ENCODE measurements at regions not wholly inside any gene's neighbourhood (a gene's known extent, or its start where the extent isn't known, plus 50 kb on each side); places are given as distances from the start of the nearest gene placed in this dataset.

DNA sequence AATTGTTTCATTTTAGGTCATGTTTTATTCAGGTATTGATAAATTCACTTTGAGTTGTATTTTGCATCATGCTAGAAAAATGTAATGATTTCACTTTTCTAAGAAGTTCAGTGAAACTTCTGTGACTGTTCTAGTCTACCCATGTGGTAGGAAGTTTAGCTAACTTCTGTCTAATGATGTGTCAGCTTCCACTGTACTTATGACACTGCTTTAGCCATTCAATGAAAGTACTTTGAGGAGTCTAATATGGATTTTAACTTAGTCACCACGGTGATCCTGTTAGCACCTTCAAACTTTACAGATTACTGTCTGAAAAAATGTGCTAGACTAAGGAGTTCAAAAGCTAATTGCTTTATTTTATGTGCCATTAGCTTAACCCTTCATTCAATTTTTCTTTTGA is 1510.5 kb upstream of the CDH9 start:
- no peak for TF ChIP-seq NFIC (IDR thresholded peaks at IDR 0.05)
- TF ChIP-seq RAD21 (IDR thresholded peaks at IDR 0.05; ENCODE audit: low read depth), result no peak
- TF ChIP-seq ZBTB7A (IDR thresholded peaks at IDR 0.05; ENCODE audit: low read depth), result no peak
- no peak for TF ChIP-seq EP300 (IDR thresholded peaks at IDR 0.05; ENCODE audit: borderline replicate concordance)
- no peak for TF ChIP-seq EGR1 (IDR thresholded peaks at IDR 0.05)
- TF ChIP-seq REST (IDR thresholded peaks at IDR 0.05; ENCODE audit: low read depth), result no peak
- no peak for TF ChIP-seq TAF1 (IDR thresholded peaks at IDR 0.05; ENCODE audit: low read depth)
- TF ChIP-seq TCF12 (IDR thresholded peaks at IDR 0.05; ENCODE audit: low read depth), result no peak
- TF ChIP-seq USF1 (IDR thresholded peaks at IDR 0.05), result no peak

DNA sequence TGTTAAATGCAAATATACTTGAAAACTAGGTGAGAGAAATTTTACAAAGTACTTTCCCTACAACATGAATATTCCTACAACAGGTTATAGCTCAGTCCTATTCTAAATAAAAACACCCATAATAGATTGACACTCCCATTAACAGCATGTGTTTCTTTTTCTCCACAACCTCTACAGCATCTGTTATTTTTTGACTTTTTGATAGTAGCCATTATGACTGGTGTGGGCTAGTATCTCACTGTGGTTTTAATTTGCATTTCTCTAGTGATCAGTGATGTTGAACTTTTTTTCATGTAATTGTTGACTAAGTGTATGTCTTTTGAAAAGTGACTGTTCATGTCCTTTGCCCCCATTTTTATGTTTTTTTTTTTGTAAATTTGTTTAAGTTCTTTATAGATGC is 1506.1 kb upstream of the CDH9 start:
- TF ChIP-seq NFIC (IDR thresholded peaks at IDR 0.05) (no peak), ZBTB7A (IDR thresholded peaks at IDR 0.05; ENCODE audit: low read depth) (no peak)

DNA sequence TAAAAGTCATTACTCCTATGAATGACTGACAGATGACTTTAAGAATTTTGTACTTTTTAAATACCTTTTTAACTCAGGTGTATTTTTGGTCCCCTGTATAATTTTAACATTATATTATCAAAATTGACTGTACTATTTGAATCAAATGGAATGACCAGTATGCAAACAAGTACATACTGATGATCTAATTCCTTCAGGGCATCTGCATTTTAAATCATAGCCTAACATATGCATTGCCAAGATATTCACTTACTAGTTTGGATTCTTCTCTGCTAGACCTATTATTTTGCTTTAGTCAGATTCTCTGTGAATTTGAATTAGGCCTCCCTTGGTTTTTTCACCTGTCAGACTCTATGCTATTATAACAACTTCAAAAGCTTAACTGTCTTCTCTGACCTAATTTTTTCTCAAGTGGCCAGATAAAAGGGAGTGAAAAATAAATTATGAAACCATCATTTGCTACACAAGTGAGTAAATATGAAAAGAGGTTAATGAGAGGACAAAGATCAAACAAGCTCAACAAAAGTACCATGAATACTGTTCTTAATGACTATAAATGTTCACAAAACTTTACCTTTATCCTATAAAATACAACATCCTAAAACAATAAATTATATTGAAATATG is 1505.2 kb upstream of the CDH9 start:
- TF ChIP-seq NFIC (IDR thresholded peaks at IDR 0.05) (no peak), FOXM1 (IDR thresholded peaks at IDR 0.05; ENCODE audit: borderline replicate concordance, low read depth) (no peak), REST (IDR thresholded peaks at IDR 0.05; ENCODE audit: low read depth) (no peak), TEAD4 (IDR thresholded peaks at IDR 0.05) (no peak), USF1 (IDR thresholded peaks at IDR 0.05) (no peak), ZBTB7A (IDR thresholded peaks at IDR 0.05; ENCODE audit: low read depth) (no peak), RAD21 (IDR thresholded peaks at IDR 0.05; ENCODE audit: low read depth) (no peak), EGR1 (IDR thresholded peaks at IDR 0.05) (no peak), CEBPB (IDR thresholded peaks at IDR 0.05) (no peak), TAF1 (IDR thresholded peaks at IDR 0.05; ENCODE audit: low read depth) (no peak)
- TF ChIP-seq, protein P1, sequence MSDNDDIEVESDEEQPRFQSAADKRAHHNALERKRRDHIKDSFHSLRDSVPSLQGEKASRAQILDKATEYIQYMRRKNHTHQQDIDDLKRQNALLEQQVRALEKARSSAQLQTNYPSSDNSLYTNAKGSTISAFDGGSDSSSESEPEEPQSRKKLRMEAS (IDR thresholded peaks at IDR 0.05), result no peak

DNA sequence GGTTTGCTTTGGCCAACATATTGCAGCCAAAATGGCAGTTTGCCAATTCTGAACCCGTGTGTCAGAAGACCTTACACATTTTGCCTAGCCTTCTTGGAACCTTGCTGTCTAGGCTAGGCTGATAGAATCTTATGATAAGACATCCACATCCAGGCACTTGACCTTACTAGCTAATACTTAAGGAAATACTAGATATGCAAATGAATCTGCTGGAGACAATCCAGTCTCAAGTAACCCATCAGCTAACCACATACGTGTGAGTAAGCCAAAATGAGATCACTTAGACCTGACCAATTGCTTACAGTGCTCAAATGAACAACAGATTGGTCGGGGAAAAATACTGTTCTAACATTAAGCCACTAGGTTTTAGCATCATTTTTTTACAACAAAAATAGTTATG is 1504.6 kb upstream of the CDH9 start:
- TF ChIP-seq USF1 (IDR thresholded peaks at IDR 0.05) (no peak), NFIC (IDR thresholded peaks at IDR 0.05) (peak; percentile 18; the same call in 1 of the 2 replicates), TEAD4 (IDR thresholded peaks at IDR 0.05) (no peak), CREB1 (IDR thresholded peaks at IDR 0.05; ENCODE audit: low read depth) (no peak)
- TF ChIP-seq, protein P1 (IDR thresholded peaks at IDR 0.05), result no peak

GRCh38 chr5:28523888-28524635 is 1485.7 kb upstream of the CDH9 start:
- TF ChIP-seq EP300 (IDR thresholded peaks at IDR 0.05; ENCODE audit: borderline replicate concordance) (no peak), FOXM1 (IDR thresholded peaks at IDR 0.05; ENCODE audit: borderline replicate concordance, low read depth) (no peak), REST (IDR thresholded peaks at IDR 0.05; ENCODE audit: low read depth) (no peak), TCF12 (IDR thresholded peaks at IDR 0.05; ENCODE audit: low read depth) (no peak), EGR1 (IDR thresholded peaks at IDR 0.05) (no peak), CREB1 (IDR thresholded peaks at IDR 0.05; ENCODE audit: low read depth) (no peak), TAF1 (IDR thresholded peaks at IDR 0.05; ENCODE audit: low read depth) (no peak), ZBTB7A (IDR thresholded peaks at IDR 0.05; ENCODE audit: low read depth) (no peak), USF1 (IDR thresholded peaks at IDR 0.05) (no peak), YY1 (IDR thresholded peaks at IDR 0.05; ENCODE audit: low read depth) (no peak), RAD21 (IDR thresholded peaks at IDR 0.05; ENCODE audit: low read depth) (no peak)
- TF ChIP-seq, protein P1 (IDR thresholded peaks at IDR 0.05), result no peak

All from Ishikawa (cell line).